ENCODE measurements at regions not wholly inside any gene's neighbourhood (a gene's known extent, or its start where the extent isn't known, plus 50 kb on each side); places are given as distances from the start of the nearest gene placed in this dataset.

GRCh38 chr1:101153692-101154091 is 83.1 kb upstream of the S1PR1 start:
- Mint-ChIP-seq H3K27me3 (ENCODE audit: low read depth) (peaks cover 12% of the 10 kb centered on the region), H3K27ac (ENCODE audit: unreplicated experiment) (no peak overlapping the region), H3K9me3 (ENCODE audit: low read depth) (no peaks in the 10 kb centered on the region), H3K36me3 (ENCODE audit: low read depth) (no peaks in the 10 kb centered on the region), H3K4me1 (ENCODE audit: low read depth) (no peaks in the 10 kb centered on the region), H3K4me3 (ENCODE audit: unreplicated experiment) (no peak overlapping the region)
- no peak for TF ChIP-seq CTCF (IDR thresholded peaks at IDR 0.05)
- no peak for DNase-seq (ENCODE audit: low spot score)

- no peak for DNase-seq (ENCODE audit: low spot score)
- Mint-ChIP-seq H3K36me3 (ENCODE audit: low read depth) (no peaks in the 10 kb centered on the region), H3K27ac (ENCODE audit: unreplicated experiment) (no peak overlapping the region), H3K4me1 (ENCODE audit: low read depth) (no peaks in the 10 kb centered on the region), H3K9me3 (ENCODE audit: low read depth) (no peaks in the 10 kb centered on the region), H3K4me3 (ENCODE audit: unreplicated experiment) (no peak overlapping the region), H3K27me3 (ENCODE audit: low read depth) (peaks cover 5% of the 10 kb centered on the region)
- no peak for TF ChIP-seq CTCF (IDR thresholded peaks at IDR 0.05)
Measured at GRCh38 chr1:101152633-101153032, 84.2 kb upstream of the S1PR1 start.

DNA sequence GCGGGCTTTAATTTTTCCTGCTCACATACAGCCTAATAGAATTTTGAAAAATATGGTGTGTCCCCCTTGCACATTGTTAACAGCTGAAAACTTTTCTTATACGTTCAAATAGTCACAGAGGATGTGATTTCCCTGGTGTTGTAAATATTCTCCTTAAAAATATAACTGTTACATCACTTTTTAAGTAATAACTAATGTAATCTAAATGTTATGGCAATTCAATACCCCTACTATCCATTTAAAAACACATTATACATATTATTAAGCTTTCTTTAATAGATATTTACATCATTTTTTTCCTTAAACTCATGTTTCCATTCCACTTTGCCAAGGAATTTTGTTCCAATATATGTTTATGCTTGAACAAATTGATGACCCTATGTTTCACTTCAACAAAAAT is 85.5 kb upstream of the S1PR1 start:
- no peak for DNase-seq (ENCODE audit: low spot score)
- Mint-ChIP-seq H3K27me3 (ENCODE audit: low read depth) (no peaks in the 10 kb centered on the region), H3K27ac (ENCODE audit: unreplicated experiment) (no peak overlapping the region), H3K4me3 (ENCODE audit: unreplicated experiment) (no peak overlapping the region), H3K9me3 (ENCODE audit: low read depth) (no peaks in the 10 kb centered on the region), H3K4me1 (ENCODE audit: low read depth) (no peaks in the 10 kb centered on the region), H3K36me3 (ENCODE audit: low read depth) (no peaks in the 10 kb centered on the region)
- no peak for TF ChIP-seq CTCF (IDR thresholded peaks at IDR 0.05)

- TF ChIP-seq CTCF (IDR thresholded peaks at IDR 0.05), result no peak
- DNase-seq (ENCODE audit: low spot score), result no peak
- Mint-ChIP-seq H3K36me3 (ENCODE audit: low read depth) (no peaks in the 10 kb centered on the region), H3K9me3 (ENCODE audit: low read depth) (no peaks in the 10 kb centered on the region), H3K27ac (ENCODE audit: unreplicated experiment) (no peak overlapping the region), H3K4me3 (ENCODE audit: unreplicated experiment) (no peak overlapping the region), H3K4me1 (ENCODE audit: low read depth) (no peaks in the 10 kb centered on the region), H3K27me3 (ENCODE audit: low read depth) (no peaks in the 10 kb centered on the region)
Measured at GRCh38 chr1:101150670-101151069, 86.1 kb upstream of the S1PR1 start.

DNA sequence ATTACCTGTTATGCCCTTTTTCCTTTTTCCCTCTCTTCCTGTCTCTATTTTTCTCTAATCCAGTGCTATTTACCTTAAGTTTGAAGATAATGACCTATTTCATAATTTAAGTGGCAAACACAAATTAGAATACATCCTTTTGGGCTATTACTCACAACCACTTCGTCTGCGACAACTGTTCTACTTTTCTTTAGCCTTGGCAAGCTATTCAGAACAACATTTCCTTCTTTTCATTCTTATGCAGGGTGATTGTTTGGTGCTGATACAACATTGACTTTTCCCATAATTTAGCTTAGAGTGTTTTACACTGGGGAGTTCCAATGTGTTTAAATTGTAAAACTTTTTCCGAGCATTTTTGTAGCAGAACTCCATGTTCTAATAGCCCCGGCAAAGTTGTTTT is 86.6 kb upstream of the S1PR1 start:
- H3K4me3 Mint-ChIP-seq (ENCODE audit: unreplicated experiment), result no peak overlapping the region
- DNase-seq (ENCODE audit: low spot score), result no peak
- H3K36me3 Mint-ChIP-seq (ENCODE audit: low read depth), result no peaks in the 10 kb centered on the region
- H3K4me1 Mint-ChIP-seq (ENCODE audit: low read depth), result no peaks in the 10 kb centered on the region
- no peaks in the 10 kb centered on the region for H3K9me3 Mint-ChIP-seq (ENCODE audit: low read depth)
- H3K27me3 Mint-ChIP-seq (ENCODE audit: low read depth), result no peaks in the 10 kb centered on the region
- H3K27ac Mint-ChIP-seq (ENCODE audit: unreplicated experiment), result no peak overlapping the region
- no peak for TF ChIP-seq CTCF (IDR thresholded peaks at IDR 0.05)
